NT2/D1 (cell line): ENCODE measurements at regions not wholly inside any gene's neighbourhood (a gene's known extent, or its start where the extent isn't known, plus 50 kb on each side); places are given as distances from the start of the nearest gene placed in this dataset.

Experiments
- SUZ12 ChIP-seq: IDR thresholded peaks from 2 replicates; pipeline ENCODE4 v1.6.1; 2011; ENCODE audit not compliant: insufficient read length, insufficient read depth; ENCODE audit errors: extremely low read depth
- YY1 ChIP-seq: IDR thresholded peaks from 2 replicates; pipeline ENCODE4 v1.6.1; 2011; ENCODE audit not compliant: insufficient read length, insufficient read depth
- ZNF274 ChIP-seq: IDR thresholded peaks from 2 replicates; pipeline ENCODE4 v1.6.1; 2011; ENCODE audit warnings: mild to moderate bottlenecking, low read depth, low read length

- TF ChIP-seq ZNF274 (no peak), YY1 (no peak), SUZ12 (no peak)
These were observed 63.7 kb upstream of the HPF1 start for GRCh38 chr4:169821402-169821801.
